G401 (cell line): ENCODE measurements at regions not wholly inside any gene's neighbourhood (a gene's known extent, or its start where the extent isn't known, plus 50 kb on each side); places are given as distances from the start of the nearest gene placed in this dataset.

Experiments used
- DNase-seq: peaks from one replicate; pipeline ENCODE4 v3.0.0-alpha.2; 2015; ENCODE audit warnings: low spot score
- in situ Hi-C: cut with HindIII; loops from 2 replicates; pipeline ENCODE4 v1.10.0; 2016; ENCODE audit warnings: low sequenced_read_pairs, mixed read lengths

DNA sequence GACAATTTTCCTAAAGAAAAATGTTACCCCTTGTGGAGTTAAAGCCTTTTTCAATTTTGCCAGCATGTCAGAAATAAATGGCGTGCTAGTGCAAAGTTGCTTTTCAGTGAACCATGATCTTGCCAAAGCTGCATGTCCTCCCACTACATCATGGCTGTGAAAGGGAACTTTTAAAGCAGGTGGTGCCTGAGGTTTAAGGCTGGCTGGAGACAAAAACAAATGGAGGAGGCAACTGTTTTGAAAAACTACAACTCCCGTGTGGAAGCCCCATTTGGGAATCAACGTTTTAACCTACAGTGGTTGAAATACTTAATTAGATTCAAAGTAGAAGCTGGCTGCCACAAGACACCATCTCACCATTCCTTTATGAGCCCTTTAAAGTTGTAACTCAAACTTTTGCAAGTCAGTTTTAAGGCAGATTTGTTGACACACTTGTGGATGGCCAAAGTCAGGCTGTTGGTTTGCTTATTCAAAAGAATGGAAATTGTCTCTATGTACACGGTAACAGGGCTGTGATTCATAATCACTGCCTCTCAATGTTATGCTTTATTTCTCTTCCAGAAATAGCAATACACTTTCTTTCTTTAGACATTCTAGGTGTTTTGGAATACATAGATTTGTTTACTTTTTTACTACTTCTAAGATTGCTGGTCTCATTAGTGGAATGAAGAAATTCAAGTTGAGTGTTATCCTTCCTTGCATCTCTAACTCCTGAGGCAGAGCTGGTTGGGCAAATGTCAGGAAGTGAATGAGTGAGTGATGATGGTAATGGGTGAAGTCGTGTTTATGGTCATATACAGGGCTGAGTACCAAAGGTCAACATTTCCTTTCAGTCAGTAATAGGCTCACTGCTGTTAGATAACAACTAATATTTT, 196.4 kb upstream of the GMDS start:
- in situ Hi-C loops, result no loop called here

GRCh38 chr6:2440516-2440915, 195.1 kb upstream of the GMDS start:
- in situ Hi-C loops, result no loop called here
- DNase-seq, result no peak

More for the DNA sequence above, 196.4 kb upstream of the GMDS start:
- DNase-seq, result no peak

- no peak for DNase-seq
- in situ Hi-C loops, result no loop called here
These were observed 194.2 kb upstream of the GMDS start for GRCh38 chr6:2439632-2440031.

GRCh38 chr6:2439082-2439481, 193.7 kb upstream of the GMDS start:
- DNase-seq, result no peak
- in situ Hi-C loops, result no loop called here

- DNase-seq, result no peak
- in situ Hi-C loops, result no loop called here
These were observed 191.2 kb upstream of the GMDS start for GRCh38 chr6:2436410-2437154.

GRCh38 chr6:2435323-2435722, 189.9 kb upstream of the GMDS start:
- in situ Hi-C loops, result no loop called here
- DNase-seq, result no peak

DNA sequence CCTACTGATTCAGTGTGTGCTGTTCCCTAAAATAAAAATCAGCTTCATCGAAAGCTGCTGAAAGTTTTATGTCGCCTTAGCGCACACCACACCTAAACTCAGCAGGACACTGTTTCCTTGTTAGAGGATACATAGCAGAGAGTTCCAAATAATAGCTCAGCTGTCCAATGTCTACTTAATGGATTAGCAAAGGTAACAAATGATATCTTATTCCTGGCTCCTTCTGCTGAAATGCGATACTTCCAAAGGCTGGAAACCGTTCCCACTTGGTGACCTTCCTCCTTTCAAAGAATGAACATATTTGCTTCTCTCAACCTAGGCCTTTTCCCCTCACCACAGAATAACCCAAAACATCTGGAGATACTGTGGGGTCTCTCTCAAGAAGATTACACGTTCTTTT, 189.5 kb upstream of the GMDS start:
- in situ Hi-C loops, result no loop called here
- no peak for DNase-seq

- no peak for DNase-seq
- in situ Hi-C loops, result no loop called here
These were observed 188.7 kb upstream of the GMDS start for GRCh38 chr6:2434116-2434515.

- no peak for DNase-seq
- in situ Hi-C loops, result no loop called here
These were observed 188.3 kb upstream of the GMDS start for GRCh38 chr6:2433711-2434110.

- no peak for DNase-seq
- in situ Hi-C loops, result no loop called here
These were observed 187.9 kb upstream of the GMDS start for GRCh38 chr6:2433266-2433665.

- no peak for DNase-seq
- in situ Hi-C loops, result no loop called here
These were observed 186.9 kb upstream of the GMDS start for GRCh38 chr6:2432292-2432691.

- in situ Hi-C loops, result no loop called here
- no peak for DNase-seq
These were observed 185.2 kb upstream of the GMDS start for GRCh38 chr6:2430612-2431011.

DNA sequence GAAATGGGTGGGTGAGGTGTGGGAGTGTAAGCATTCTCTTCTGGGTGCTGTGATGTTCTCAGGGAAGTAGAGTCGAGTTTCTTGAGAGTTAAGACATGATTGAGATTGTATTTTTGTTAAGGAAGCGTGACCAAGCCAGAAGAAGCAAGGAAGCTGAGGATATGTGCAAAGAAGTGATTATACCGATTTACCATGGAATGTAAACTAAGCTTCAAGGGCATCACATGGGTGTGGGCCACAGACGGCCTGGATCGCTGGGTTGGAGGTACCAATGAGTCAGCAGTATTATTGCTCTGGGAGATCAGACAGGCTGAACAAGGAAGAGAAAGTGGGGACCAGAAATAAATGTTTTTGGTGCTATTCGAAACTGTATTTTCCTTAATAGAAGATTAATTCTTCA, 184.1 kb upstream of the GMDS start:
- in situ Hi-C loops, result no loop called here
- no peak for DNase-seq

- in situ Hi-C loops, result no loop called here
- no peak for DNase-seq
These were observed 183.6 kb upstream of the GMDS start for GRCh38 chr6:2429032-2429431.

- no peak for DNase-seq
- in situ Hi-C loops, result no loop called here
These were observed 181.3 kb upstream of the GMDS start for GRCh38 chr6:2426561-2427340.

DNA sequence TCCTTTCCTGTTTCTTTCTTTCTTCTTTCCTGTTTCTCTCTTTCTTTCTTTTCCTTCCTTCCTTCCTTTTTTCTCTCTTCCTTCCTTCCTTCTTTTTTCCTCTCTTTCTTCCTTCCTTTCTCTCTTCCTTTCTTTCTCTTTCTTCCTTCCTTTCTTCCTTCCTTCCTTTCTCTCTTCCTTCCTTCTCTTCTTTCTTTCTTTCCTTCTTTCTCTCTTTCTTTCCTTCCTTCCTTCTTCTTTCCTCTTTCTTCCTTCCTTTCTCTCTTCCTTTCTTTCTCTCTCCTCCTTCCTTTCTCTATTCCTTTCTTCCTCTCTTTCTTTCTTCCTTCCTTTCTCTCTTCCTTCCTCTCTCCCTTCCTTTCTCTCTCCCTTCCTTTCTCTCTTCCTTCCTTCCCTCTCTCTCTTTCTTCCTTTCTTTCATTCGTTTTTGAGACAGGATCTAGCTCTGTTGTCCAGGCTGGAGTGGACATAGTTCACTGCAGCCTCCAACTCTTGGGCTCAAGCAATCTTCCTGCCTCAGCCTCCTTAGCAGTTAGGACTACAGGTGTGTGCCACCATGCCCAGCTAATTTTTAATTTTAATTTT, 170.8 kb upstream of the GMDS start:
- no peak for DNase-seq
- in situ Hi-C loops, result no loop called here

DNA sequence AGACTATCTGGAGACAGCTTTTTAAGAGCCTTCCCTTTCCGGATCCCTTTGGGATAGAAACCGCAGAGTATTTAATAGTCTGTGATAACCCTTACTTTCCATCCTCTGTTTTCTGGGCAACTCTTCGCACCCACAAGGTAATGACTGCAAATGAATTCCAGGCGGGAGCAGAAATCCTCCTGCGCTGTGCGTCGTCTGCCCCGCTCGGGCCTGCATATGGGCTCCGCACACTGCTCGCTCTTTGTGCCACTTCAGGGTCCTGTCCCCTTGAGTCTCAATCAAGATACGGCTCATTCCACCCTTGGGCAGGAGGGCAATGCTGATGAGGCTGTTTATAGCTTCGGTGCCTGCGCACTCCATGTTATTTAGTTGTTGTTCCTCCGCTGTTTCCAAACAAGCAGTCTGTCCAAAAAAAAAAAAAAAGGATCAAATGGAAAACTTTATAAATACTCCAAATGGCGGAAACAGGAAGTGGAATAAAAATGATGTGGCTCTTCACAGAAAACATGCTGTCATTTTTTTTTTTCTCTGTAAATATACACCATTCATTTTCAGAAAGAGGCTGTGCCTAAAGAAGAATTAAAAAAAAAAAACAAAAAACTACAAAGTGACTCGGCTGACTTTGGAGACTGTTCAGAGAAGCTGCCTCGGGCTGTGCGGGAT, 169.6 kb upstream of the GMDS start:
- in situ Hi-C loops, result no loop called here
- DNase-seq, result no peak

GRCh38 chr6:2412731-2413130, 167.3 kb upstream of the GMDS start:
- in situ Hi-C loops, result no loop called here
- DNase-seq, result no peak
